ENCODE measurements at regions not wholly inside any gene's neighbourhood (a gene's known extent, or its start where the extent isn't known, plus 50 kb on each side); places are given as distances from the start of the nearest gene placed in this dataset.

- no peak for DNase-seq (ENCODE audit: low read depth in 2 of 3, low spot score in 2 of 3)
Observed at GRCh38 chr10:57964351-57964750, 303.3 kb downstream of the IPMK start.

GRCh38 chr10:57963546-57963945 is 304.1 kb downstream of the IPMK start:
- DNase-seq (ENCODE audit: low read depth in 2 of 3, low spot score in 2 of 3), result peak in 2 of 3 donors; percentile 9 to 37

GRCh38 chr10:57962839-57963238 is 304.9 kb downstream of the IPMK start:
- no peak for DNase-seq (ENCODE audit: low read depth in 2 of 3, low spot score in 2 of 3)

GRCh38 chr10:57961487-57961886 is 306.2 kb downstream of the IPMK start:
- DNase-seq (ENCODE audit: low read depth in 2 of 3, low spot score in 2 of 3), result no peak

DNA sequence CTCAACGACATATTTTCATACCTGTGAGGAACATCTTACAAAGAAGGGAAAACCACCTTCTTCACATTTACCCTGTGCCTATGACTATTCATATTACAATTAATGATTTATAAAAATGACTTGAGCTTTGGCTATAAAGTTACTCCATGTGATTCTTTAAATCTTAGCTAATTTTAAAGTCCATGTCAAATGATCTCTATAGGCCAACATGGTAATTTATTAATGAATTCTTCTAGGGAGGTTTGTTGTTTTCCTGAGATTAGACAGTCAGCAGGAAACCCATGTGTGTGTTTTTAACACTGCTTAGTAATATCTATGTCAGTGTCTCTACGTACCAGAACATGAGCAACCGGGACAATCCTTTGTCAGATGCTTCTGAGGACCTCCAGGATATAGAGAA is 307.3 kb downstream of the IPMK start:
- no peak for DNase-seq (ENCODE audit: low read depth in 2 of 3, low spot score in 2 of 3)

GRCh38 chr10:57959318-57960006 is 308.2 kb downstream of the IPMK start:
- DNase-seq (ENCODE audit: low read depth in 2 of 3, low spot score in 2 of 3), result no peak

DNA sequence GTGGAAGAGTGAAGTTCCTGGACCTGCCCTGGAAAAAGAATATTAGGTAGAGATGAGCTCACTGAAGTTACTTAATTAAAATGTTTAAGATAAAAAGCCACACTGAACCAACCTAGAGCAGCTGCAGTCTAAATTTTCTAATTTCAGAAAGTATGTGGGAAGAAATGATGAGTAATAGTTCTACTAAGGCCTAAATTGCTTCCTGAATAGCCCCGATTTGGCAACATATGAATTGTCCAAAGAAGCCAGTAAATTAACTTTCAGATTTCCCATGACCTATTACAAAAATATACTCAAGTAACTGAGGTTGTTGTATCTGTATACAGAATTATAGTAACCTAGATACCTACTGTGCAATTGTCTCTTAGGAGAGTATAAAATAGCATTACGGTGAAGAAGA is 312.6 kb downstream of the IPMK start:
- DNase-seq (ENCODE audit: low read depth in 2 of 3, low spot score in 2 of 3), result no peak

DNA sequence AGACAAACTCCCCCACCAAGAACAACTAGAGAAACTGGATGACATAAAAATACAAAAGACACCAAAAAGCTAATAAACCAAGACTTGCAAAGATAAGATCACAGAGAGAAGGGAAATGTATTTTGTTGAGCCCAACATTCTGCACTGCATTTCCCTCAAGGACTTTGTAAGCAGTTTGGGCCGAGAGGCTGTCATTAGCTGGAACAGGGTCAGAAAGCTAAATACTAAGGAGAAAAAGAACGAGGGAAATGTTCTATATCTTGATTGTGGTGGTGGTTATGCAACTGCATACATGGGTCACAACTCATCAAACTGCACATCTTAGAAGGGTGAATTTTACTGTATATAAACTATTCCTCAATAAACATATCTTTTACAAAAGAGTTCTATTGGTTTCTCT is 315.0 kb downstream of the IPMK start:
- DNase-seq (ENCODE audit: low read depth in 2 of 3, low spot score in 2 of 3), result no peak

DNA sequence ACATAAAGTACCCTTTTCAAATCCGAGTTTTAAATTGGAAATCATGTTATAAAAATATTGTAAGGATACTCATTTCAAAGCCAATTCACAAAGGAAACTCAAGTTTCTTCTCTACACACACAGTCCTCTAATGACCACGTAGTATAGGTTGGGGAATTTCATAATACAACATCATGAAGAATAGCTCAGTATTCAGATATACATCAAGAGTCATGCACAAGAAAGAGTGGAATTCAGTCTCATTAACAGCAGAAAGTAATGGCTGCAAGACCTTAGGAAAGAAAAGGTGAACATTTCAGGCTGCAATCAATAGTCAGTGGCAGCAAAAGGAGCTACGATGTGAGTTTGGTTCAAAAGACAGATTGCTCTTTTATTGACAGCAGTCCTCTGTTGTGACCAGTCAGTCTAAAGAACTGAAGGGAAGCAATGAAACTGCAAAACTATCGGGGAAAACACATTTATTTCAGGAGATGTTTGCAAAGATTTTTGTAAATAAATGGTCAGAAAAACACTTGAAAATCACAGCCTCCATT is 317.2 kb downstream of the IPMK start:
- no peak for DNase-seq (ENCODE audit: low read depth in 2 of 3, low spot score in 2 of 3)

- DNase-seq (ENCODE audit: low read depth in 2 of 3, low spot score in 2 of 3), result no peak
Observed at GRCh38 chr10:57948796-57949195, 318.9 kb downstream of the IPMK start.

- DNase-seq (ENCODE audit: low read depth in 2 of 3, low spot score in 2 of 3), result no peak
Observed at GRCh38 chr10:57946833-57947232, 320.9 kb downstream of the IPMK start.

- no peak for DNase-seq (ENCODE audit: low read depth in 2 of 3, low spot score in 2 of 3)
Observed at GRCh38 chr10:57943701-57944100, 324.0 kb downstream of the IPMK start.

DNA sequence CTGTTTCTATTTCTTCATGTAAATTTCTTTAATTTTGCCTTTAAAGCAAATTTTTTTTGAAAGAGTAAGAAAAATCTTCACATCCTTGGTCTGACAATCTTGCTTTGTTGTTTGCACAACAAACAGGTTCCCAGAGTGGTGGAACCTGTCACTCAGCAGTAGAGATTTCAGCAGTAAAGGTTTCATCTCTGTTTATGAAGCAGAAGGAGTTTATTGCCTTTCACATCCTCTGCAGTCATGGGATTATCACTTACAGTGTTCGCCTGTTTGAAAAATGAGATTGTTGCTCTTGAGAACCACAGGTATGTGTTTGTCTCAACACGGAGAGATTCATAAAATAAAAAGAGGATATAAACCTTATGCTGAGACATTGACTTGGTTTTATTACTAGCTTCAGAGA is 342.6 kb downstream of the IPMK start:
- no peak for DNase-seq (ENCODE audit: low read depth in 2 of 3, low spot score in 2 of 3)

- DNase-seq (ENCODE audit: low read depth in 2 of 3, low spot score in 2 of 3), result no peak
Observed at GRCh38 chr10:57921140-57921539, 346.6 kb downstream of the IPMK start.

- no peak for DNase-seq (ENCODE audit: low read depth in 2 of 3, low spot score in 2 of 3)
Observed at GRCh38 chr10:57919864-57920263, 347.8 kb downstream of the IPMK start.

DNA sequence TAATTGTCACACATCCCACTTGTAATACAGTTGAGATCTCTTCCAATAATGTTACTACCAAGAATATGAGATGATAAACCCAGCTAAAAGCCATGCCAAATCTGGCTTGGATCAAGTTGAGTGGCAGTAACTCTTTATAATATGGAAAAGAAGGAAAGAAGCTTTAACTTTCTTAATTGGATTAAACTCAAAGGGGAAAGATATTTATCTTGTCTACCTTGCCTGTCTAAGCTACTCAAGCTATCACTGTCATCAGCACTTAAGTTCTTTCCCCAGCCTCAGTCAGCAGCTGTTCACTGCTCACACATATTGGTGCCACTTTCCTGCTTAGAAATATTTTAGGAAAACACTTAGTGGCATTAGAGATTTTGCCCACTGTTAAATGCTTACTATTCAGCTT is 350.7 kb downstream of the IPMK start:
- DNase-seq (ENCODE audit: low read depth in 2 of 3, low spot score in 2 of 3), result no peak

- no peak for DNase-seq (ENCODE audit: low read depth in 2 of 3, low spot score in 2 of 3)
Observed at GRCh38 chr10:57905861-57906260, 361.8 kb downstream of the IPMK start.

DNA sequence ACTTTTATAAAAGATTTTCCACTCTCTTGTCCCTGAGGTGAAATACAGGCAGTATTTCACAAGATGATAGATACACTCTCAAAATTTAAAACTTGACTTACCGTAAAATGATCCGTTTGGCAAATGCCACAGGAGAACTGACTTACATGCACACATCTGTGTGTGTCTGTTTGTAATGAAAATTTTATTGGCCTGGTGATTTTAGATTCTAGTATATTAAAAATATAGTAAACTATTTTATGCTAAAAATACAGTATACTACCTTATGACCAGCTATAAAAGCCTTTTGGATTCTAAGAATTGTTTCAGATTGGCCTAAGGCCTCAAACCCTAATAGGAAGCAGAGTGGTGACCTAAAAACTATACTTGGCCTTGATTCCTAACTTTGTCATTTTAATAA is 362.7 kb downstream of the IPMK start:
- DNase-seq (ENCODE audit: low read depth in 2 of 3, low spot score in 2 of 3), result no peak

- DNase-seq (ENCODE audit: low read depth in 2 of 3, low spot score in 2 of 3), result no peak
Observed at GRCh38 chr10:57898231-57898630, 369.5 kb downstream of the IPMK start.

DNA sequence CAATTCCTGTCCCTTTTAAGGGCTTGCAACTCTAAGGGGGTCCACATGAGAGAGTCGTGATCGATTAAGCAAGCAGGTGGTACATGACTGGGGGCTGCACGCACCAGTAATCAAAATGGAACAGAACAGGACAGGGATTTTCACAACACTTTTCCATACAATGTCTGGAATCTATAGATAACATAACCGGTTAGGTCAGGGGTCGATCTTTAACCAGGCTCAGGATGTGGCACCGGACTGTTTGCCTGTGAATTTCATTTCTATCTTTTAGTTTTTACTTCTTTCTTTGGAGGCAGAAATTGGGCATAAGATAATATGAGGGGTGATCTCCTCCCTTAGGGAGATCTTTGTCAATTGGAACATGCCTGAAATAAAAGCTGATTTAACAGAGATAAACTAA is 370.1 kb downstream of the IPMK start:
- no peak for DNase-seq (ENCODE audit: low read depth in 2 of 3, low spot score in 2 of 3)

DNA sequence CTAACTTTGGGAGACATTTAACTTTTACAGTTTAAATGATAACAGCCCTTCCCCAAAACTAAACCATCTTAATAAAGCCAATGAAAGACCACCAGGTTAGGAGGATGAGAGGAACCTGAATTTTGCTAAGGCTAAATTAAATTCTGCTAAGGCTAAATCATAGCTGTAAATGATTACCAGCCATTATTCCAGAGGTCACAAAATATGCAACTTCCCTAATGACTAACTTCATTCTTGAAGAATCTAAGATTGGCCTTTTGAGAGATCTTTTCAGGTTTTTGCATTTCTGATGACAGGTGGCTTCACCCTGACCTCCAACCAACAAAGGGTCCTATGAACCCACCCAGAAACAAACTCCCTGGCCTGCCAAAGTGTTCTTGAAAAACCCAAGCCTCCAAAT is 373.3 kb downstream of the IPMK start:
- no peak for DNase-seq (ENCODE audit: low read depth in 2 of 3, low spot score in 2 of 3)

DNA sequence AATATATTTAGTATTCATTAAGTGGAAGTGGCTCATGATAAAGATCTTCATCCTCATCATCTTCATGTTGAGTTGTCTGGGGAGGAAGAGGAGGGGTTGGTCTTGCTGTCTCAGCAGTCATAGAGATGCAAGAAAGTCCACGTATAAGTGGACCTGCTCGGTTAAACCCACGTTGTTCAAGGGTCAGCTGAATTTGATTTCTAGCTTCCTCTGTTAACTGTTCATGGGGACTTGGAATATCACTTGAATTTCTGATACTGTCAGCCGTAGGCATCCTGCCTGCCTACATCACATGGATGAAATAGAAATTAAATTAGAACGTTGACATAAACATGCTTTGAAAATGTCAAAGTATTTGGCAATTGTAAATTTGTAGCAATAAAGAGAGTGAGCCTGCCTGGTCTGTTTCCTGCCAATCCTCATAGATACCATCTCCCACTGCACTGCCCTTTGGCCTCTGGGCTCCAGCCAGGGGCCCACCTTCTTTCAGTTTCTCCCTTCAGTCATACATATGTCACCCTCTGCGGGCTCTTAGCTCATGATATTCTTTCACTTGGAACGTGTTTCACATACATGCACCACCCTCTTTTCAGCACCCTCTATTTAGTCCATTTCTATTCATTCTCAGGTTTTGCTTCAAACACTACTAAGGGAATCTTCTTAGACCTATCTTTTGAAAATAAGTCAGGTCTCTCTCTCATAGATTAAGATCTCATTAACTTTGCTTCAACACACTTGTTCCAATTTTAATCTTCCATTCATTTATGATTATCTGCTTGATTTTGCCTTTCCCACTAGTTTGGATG is 376.3 kb downstream of the IPMK start:
- no peak for DNase-seq (ENCODE audit: low read depth in 2 of 3, low spot score in 2 of 3)

Measured in hematopoietic multipotent progenitor cell (in vitro differentiated cells).